Stomach (tissue), 8 donors: ENCODE measurements at regions not wholly inside any gene's neighbourhood (a gene's known extent, or its start where the extent isn't known, plus 50 kb on each side); places are given as distances from the start of the nearest gene placed in this dataset.

Source experiments
- DNase-seq, 2 donors: peaks; one replicate each; pipeline versions ENCODE4 v3.0.0 to v3.0.0-alpha.2; 2013 to 2019
- H3K27ac ChIP-seq, 5 donors: fragments of 200-600 bp in 4 of 5; sonication (generic) in 4 of 5; one replicate each; pipeline ENCODE4 v1.5.1; 2013 to 2019; ENCODE audit warnings: mild to moderate bottlenecking in 1 of 5, moderate library complexity in 1 of 5
- H3K27me3 ChIP-seq, 3 donors: fragments of 200-600 bp; sonication (generic); one replicate each; pipeline ENCODE4 v1.5.1; 2017 to 2019; ENCODE audit warnings: mixed run types in 1 of 3
- H3K36me3 ChIP-seq, 4 donors: fragments of 200-600 bp; sonication (generic); 1 replicate in 3 of 4; 2 replicates in 1 of 4; pipeline ENCODE4 v1.5.1; 2016 to 2019
- H3K4me1 ChIP-seq, 4 donors: fragments of 200-600 bp; sonication (generic); one replicate each; pipeline ENCODE4 v1.5.1; 2016 to 2019
- H3K4me3 ChIP-seq, 4 donors: fragments of 200-600 bp; sonication (generic) in 3 of 4; one replicate each; pipeline ENCODE4 v1.5.1; 2016 to 2019; ENCODE audit warnings: mild to moderate bottlenecking in 1 of 4
- H3K9me3 ChIP-seq, 4 donors: fragments of 200-600 bp; sonication (generic); one replicate each; pipeline ENCODE4 v1.5.1; 2016 to 2019
- EP300 ChIP-seq: sonication (generic); formaldehyde crosslinking; IDR thresholded peaks from one replicate; pipeline ENCODE4 v1.6.1; 2017; ENCODE audit warnings: antibody characterized with exemption
- POLR2A ChIP-seq, 4 donors: fragments of 450-650 bp; IDR thresholded peaks; one replicate each; pipeline ENCODE4 v1.6.1; 2016; ENCODE audit warnings: antibody characterized with exemption in 4 of 4, control low read depth in 2 of 4, mild to moderate bottlenecking in 1 of 4, moderate library complexity in 1 of 4
- POLR2AphosphoS5 ChIP-seq, 3 donors: sonication (generic); formaldehyde crosslinking; IDR thresholded peaks; one replicate each; pipeline ENCODE4 v1.6.1; 2016; ENCODE audit warnings: antibody characterized with exemption in 3 of 3
- WGBS, 5 donors: extraction: QIAGEN DNeasy Blood & Tissue Kit in 3 of 5; methylation state at CpG; one replicate each; pipeline versions ENCODE4 v1.1.5 to v1.1.7; 2013 to 2018; 5-methylcytosine and 5-hydroxymethylcytosine counted together
- intact Hi-C: fragments of 100-400 bp; cut with DNase I; formaldehyde crosslinking; loops from one replicate; pipeline ENCODE4 v1.15.1; 2023; ENCODE audit warnings: low total_unique reads
- TF ChIP-seq, protein P1 (sequence below), 7 experiments: fragments of 450-650 bp in 4 of 7; fragments of 200-600 bp in 3 of 7; sonication (generic) in 3 of 7; IDR thresholded peaks; one replicate each; pipeline ENCODE4 v1.5.1; 2016 to 2019; ENCODE audit warnings: antibody characterized with exemption in 7 of 7, control low read depth in 2 of 7, mild to moderate bottlenecking in 1 of 7
- donor health status: healthy with polysubstance abuse.
- donor health status: Bipolar disorder and iron deficiency.
- donor health status: healthy.

DNA sequence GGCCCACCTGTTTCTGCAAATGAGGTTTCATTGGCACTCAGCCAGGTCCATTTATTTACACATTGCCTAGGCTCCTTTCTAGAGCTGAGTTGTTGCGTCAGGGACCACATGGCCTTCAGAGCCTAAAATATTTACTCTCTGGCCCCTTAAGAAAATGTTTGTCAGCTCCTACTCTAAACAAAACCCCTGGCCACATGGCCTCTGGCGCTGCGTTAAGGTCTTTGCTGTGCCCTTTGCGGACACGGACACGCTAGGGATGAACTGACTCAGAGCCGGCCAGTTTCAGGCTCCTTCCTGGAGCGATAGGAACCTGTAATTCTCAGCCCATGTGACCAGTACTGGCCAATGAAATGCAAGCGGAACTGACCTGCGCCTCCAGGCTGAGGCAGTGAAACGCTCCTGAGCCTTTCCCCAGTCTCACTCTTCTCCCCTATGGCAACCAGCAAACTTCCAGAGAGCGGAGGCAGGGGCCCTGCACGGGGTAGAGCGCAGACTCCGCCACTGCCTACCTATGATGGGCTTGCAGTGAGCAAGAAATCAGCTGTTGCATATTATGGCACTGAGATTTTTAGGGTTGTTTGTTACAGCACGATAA is 160.3 kb downstream of the ETS2 start:
- Histone ChIP-seq H3K9me3 (no peaks in the 10 kb centered on the region), H3K36me3 (no peaks in the 10 kb centered on the region), H3K27me3 (no peaks in the 10 kb centered on the region), H3K4me3 (no peak overlapping the region), H3K27ac (peak overlapping the region; percentile 59 to 78 (median 72)), H3K4me1 (peaks cover 0 to 15% (median 8%) of the 10 kb centered on the region in 4 donors)
- peak; percentile 81 to 94 for DNase-seq
- intact Hi-C loops = no loop called here
- peak in 2 of 3 donors; percentile 43 to 85 for TF ChIP-seq POLR2AphosphoS5 (IDR thresholded peaks at IDR 0.05)
- TF ChIP-seq, protein P1, sequence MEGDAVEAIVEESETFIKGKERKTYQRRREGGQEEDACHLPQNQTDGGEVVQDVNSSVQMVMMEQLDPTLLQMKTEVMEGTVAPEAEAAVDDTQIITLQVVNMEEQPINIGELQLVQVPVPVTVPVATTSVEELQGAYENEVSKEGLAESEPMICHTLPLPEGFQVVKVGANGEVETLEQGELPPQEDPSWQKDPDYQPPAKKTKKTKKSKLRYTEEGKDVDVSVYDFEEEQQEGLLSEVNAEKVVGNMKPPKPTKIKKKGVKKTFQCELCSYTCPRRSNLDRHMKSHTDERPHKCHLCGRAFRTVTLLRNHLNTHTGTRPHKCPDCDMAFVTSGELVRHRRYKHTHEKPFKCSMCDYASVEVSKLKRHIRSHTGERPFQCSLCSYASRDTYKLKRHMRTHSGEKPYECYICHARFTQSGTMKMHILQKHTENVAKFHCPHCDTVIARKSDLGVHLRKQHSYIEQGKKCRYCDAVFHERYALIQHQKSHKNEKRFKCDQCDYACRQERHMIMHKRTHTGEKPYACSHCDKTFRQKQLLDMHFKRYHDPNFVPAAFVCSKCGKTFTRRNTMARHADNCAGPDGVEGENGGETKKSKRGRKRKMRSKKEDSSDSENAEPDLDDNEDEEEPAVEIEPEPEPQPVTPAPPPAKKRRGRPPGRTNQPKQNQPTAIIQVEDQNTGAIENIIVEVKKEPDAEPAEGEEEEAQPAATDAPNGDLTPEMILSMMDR (IDR thresholded peaks at IDR 0.05) = no peak
- 33 to 49% (median 40%) methylated on average over 15 to 16 of the region's 16 CpGs for WGBS, 5 donors

DNA sequence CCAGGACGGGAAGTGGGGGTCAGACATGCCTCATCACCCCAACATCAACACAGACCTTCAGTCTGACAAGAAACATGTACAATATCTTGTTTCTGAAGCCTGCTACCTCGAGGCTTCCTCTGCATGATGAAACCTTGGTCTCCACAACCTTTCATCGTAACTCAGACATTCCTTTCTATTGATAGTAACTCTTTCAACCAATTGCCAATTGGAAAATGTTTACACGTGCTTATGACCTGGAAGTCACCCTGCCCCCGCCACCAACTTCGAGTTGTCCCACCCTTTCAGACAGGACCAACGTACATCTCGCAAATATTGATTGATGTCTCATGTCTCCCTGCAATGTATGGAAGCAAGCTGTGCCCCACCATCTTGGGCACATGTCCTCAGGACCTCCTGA is 159.5 kb downstream of the ETS2 start:
- peak overlapping the region; percentile 40 to 78 (median 71) for H3K27ac ChIP-seq
- WGBS, 5 donors = 54 to 67% (median 64%) methylated on average over 8 of the region's 8 CpGs
- TF ChIP-seq POLR2A (IDR thresholded peaks at IDR 0.05) (no peak), POLR2AphosphoS5 (IDR thresholded peaks at IDR 0.05) (no peak), EP300 (no peak)
- TF ChIP-seq, protein P1 (IDR thresholded peaks at IDR 0.05) = no peak
- intact Hi-C loops = no loop called here
- peaks cover 0 to 15% (median 8%) of the 10 kb centered on the region in 4 donors for H3K4me1 ChIP-seq
- H3K36me3 ChIP-seq = no peaks in the 10 kb centered on the region
- H3K27me3 ChIP-seq = no peaks in the 10 kb centered on the region
- no peak overlapping the region for H3K4me3 ChIP-seq
- H3K9me3 ChIP-seq = no peaks in the 10 kb centered on the region
- DNase-seq = no peak

DNA sequence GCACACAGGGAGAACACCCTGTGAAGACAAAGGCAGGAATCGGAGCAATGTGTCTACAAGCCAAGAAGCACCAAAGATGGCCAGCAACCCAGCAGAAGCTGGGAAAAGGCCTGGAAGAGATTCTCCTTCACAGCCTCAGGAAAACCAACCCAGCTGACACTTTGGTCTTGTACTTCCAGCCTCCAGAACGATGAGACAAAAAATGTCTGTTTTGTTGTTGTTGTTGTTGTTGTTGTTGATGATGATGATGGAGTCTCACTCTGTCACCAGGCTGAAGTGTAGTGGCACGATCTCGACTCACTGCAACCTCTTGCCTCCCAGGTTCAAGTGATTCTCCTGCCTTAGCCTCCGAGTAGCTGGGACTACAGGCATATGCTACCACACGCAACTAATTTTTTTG is 157.3 kb downstream of the ETS2 start:
- no peak for DNase-seq
- no peak for TF ChIP-seq POLR2AphosphoS5 (IDR thresholded peaks at IDR 0.05)
- no peak for TF ChIP-seq POLR2A (IDR thresholded peaks at IDR 0.05)
- TF ChIP-seq, protein P1 (IDR thresholded peaks at IDR 0.05) = no peak
- TF ChIP-seq EP300 = no peak
- peaks cover 18 to 33% (median 26%) of the 10 kb centered on the region in 4 donors for H3K4me1 ChIP-seq
- 81 to 95% (median 82%) methylated on average over 4 to 6 of the region's 6 CpGs for WGBS, 5 donors
- no peaks in the 10 kb centered on the region for H3K9me3 ChIP-seq
- H3K36me3 ChIP-seq = no peaks in the 10 kb centered on the region
- intact Hi-C loops = no loop called here
- no peak overlapping the region for H3K27ac ChIP-seq
- no peaks in the 10 kb centered on the region for H3K27me3 ChIP-seq
- H3K4me3 ChIP-seq = no peak overlapping the region

DNA sequence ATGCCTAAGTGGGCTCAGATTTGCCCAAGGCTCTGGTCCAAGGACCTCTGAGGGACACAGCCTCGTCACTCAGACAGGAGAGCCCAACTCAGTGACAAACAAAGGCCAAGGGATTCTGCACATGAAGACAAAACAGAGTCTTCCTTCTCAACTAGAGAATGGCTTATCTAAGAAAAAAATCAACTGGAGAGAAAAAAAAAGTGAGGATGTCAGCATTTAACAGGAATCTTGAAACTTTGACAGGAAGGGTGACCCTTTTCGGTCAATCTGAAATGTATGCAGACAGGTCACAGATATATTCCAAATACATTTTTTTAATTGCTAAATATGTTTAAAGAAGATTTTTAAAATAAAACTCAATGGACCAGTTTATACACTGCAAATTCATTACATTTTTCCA is 154.5 kb downstream of the ETS2 start:
- peak overlapping the region in 3 of 5 donors; percentile 78 to 89 (median 81) for H3K27ac ChIP-seq
- TF ChIP-seq, protein P1 (IDR thresholded peaks at IDR 0.05) = no peak
- TF ChIP-seq EP300 (no peak), POLR2A (IDR thresholded peaks at IDR 0.05) (no peak), POLR2AphosphoS5 (IDR thresholded peaks at IDR 0.05) (no peak)
- peaks cover 38 to 48% (median 39%) of the 10 kb centered on the region in 4 donors for H3K4me1 ChIP-seq
- no peak overlapping the region for H3K4me3 ChIP-seq
- intact Hi-C loops = no loop called here
- no peaks in the 10 kb centered on the region for H3K36me3 ChIP-seq
- 94 to 98% (median 95%) methylated on average over 2 of the region's 2 CpGs for WGBS, 5 donors
- H3K9me3 ChIP-seq = no peaks in the 10 kb centered on the region
- H3K27me3 ChIP-seq = no peaks in the 10 kb centered on the region
- DNase-seq = no peak
